Neural progenitor cell (in vitro differentiated cells): ENCODE measurements at regions not wholly inside any gene's neighbourhood (a gene's known extent, or its start where the extent isn't known, plus 50 kb on each side); places are given as distances from the start of the nearest gene placed in this dataset.

Source experiments
- CTCF ChIP-seq: fragments of 200-600 bp; sonication (generic); IDR thresholded peaks from 2 replicates; pipeline ENCODE4 v1.5.1; 2017; ENCODE audit warnings: antibody characterized with exemption, mild to moderate bottlenecking
- EZH2phosphoT487 ChIP-seq: fragments of 200-600 bp; sonication (generic); IDR thresholded peaks from 2 replicates; pipeline ENCODE4 v1.6.1; 2017; ENCODE audit warnings: antibody characterized with exemption

DNA sequence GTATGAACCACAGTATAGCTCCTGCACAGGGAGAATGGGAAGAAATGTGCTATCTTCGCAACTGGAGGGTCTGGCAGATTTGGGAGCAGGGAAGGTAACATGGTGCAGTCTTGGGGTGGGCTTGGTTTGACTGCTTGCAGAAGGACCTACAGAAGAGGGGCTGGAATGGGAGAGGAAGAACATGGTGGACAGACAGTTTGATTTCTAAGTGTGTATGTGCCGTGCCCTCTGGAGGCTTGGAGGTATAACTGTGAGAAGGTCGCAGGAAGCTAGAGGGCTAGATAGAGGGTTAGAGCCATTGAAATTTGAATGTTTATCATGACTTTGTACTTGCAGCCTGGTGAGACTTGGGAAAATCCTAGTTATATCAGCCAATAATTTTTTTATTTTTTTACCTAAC is 169.2 kb downstream of the SQOR start:
- no peak for TF ChIP-seq EZH2phosphoT487
- TF ChIP-seq CTCF: no peak
